HL-60 (cell line): ENCODE measurements at regions not wholly inside any gene's neighbourhood (a gene's known extent, or its start where the extent isn't known, plus 50 kb on each side); places are given as distances from the start of the nearest gene placed in this dataset.

Source experiments
- CTCF ChIP-seq: IDR thresholded peaks from one replicate; pipeline ENCODE4 v1.5.1; 2011; ENCODE audit warnings: low read length, control low read depth, inconsistent platforms; ENCODE audit not compliant: insufficient read depth
- GABPA ChIP-seq: IDR thresholded peaks from 2 replicates; pipeline ENCODE4 v1.6.1; 2012; ENCODE audit warnings: low read depth
- POLR2AphosphoS5 ChIP-seq: IDR thresholded peaks from 2 replicates; pipeline ENCODE4 v1.6.1; 2012; ENCODE audit warnings: low read depth
- SPI1 ChIP-seq: IDR thresholded peaks from 2 replicates; pipeline ENCODE4 v1.6.1; 2012; ENCODE audit warnings: low read depth, mild to moderate bottlenecking, borderline replicate concordance

- TF ChIP-seq CTCF, result no peak
- TF ChIP-seq GABPA, result no peak
- TF ChIP-seq POLR2AphosphoS5, result no peak
- no peak for TF ChIP-seq SPI1
Observed at GRCh38 chr4:3655485-3655884, 110.7 kb upstream of the ADRA2C start.
